GM19452 (cell line): ENCODE measurements at regions not wholly inside any gene's neighbourhood (a gene's known extent, or its start where the extent isn't known, plus 50 kb on each side); places are given as distances from the start of the nearest gene placed in this dataset.
A peak's percentile ranks its signal among the peaks of the same experiment; 100 is the strongest.

Source experiments
- ATAC-seq: cut with Tn5 transposase; IDR thresholded peaks from one replicate; pipeline ENCODE4 v1.9.1; 2021; ENCODE audit not compliant: unreplicated experiment

DNA sequence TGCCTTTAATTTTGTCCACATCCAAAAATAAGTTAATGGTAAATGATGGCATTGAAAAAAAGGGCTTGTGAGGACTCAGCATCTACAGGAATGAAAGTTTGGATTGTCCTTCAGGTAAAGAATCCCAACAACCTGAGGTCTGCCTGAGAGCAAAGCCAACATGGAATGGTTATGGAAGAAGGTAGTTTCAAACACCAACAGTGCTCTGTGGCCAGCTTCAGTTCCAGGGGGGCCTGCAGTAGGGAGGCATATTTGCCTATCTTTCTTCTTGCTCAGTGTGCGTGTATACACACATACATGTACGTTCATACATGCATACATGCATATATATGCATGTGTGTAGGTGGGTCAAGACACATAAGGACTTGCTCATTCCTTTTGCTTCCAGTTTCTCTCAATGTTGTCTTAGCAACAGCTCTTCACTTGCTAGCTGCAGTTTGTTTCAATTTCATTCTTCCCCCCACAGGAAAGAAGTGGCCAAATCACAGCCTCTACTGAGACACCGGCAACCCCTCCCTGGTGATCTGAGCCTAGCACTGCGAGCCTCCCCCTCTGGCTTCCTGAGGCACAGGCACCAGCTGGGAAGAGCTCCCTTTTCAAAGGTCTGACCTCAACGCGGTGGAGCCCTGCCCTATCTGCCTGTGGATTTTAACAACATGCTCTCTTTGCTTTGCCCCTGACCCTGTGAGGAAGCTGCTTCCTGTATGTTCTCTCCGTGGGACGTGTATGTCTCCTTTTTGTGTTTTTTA lies 146.2 kb downstream of the KLF13 start:
- peak; percentile 86 for ATAC-seq

DNA sequence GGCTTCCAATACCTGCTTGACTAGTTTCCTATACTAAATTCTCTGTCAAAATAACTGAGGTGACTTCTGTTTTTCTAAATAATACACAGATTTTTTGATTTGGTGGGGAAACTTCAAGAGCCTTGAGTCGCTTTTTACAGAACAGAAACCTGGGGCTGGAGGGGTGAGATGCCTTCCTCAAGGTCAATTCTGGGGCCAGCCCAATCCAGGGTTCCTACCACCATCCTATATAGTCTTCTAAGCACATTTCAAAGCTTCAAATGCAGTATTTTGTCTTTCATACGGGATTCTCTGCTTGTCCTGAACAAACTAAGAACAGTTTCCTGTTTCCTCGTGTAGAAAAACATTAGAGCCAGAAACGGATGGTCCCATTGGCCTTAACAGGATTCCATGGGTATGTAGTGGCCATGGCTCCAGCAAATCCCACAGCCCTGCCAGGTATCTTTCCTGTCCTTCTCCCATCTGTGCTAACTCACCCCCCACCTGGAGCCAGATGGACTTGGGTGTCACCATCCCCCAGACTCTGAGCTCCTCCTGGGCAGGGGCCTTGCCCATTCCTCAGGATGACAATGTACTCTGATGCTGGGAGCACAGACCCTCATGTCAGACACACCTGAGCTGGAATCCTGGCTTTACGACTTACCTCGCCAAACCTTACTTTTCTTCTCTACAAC lies 146.9 kb downstream of the KLF13 start:
- no peak for ATAC-seq

DNA sequence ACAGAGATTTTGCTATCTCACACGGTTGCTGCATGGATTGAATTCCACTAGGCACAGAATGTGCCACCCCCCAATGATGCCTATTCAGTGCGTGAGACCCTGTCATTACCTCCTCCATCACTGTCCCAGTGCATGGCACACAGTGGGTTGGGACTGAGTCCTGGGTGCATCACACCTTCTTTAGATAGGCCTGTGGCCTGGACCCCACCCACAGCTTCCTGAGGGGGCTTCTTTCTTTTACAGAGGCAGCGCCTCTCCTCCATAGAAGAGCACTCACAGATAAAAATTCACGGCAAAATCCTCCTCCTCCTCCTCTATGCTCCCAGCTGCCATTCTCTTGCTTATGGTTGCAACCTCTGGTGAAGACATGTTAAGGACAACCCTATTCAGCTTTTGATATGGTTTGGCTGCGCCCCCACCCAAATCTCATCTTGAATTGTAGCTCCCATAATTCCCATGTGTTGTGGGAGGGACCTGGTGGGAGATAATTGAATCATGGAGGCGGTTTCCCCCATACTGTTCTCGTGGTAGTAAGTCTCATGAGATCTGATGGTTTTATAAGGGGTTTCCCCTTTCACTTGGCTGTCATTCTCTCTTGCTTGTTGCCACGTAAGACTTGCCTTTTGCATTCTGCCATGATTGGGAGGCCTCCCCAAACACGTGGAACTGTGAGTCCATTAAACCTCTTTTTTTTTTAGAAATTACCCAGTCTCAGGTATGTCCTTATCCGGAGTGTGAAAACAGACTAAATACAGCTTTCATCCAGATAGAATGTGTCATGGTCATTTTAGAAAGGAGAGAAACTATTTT lies 147.6 kb downstream of the KLF13 start:
- no peak for ATAC-seq

DNA sequence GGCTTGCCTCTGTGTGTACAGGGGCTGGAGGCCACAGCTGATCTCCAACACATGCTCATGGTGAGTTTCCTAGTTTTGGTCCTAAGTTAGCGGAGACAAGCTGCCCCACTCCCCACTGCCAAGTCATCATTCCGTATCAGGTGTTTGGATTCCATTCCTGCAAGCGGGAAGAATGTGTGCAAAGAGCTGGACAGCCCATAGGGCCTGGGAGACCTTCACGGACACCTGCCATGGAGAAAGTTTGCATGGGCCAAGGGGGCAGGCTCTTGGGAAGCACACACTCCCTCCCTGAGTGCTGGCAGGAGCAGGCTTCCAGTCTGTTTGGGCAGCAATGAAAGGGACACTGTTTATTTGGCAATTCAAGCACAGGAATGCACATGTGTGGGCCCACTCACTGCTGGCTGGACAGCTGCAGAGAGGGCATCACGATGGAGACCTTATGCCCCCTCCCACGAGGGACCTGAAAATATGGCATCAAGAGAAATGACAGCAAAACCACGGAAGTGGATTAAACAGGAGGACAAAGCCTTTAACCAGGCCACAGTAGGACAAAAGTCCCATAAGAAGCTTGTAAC lies 149.7 kb downstream of the KLF13 start:
- ATAC-seq, result no peak

DNA sequence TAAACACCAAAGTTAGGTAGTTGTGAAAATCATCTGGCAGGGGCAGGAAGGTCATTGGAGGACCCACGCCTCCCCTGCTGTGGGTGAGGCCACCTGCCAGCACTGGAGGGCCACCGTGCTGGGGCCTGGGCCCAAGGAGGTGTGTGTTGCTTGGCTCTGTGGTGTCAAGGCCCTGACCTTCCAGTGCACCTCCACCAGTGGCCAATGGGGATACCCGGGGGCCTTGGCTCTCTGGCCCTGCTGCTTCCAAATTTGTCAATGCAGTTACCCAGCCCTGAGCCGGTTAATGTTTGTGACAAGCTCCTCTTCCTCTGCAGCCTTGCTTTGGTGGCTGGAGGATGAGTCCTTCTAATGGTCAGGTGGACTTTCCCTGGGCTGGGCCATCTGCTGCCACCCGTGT lies 150.2 kb downstream of the KLF13 start:
- no peak for ATAC-seq

DNA sequence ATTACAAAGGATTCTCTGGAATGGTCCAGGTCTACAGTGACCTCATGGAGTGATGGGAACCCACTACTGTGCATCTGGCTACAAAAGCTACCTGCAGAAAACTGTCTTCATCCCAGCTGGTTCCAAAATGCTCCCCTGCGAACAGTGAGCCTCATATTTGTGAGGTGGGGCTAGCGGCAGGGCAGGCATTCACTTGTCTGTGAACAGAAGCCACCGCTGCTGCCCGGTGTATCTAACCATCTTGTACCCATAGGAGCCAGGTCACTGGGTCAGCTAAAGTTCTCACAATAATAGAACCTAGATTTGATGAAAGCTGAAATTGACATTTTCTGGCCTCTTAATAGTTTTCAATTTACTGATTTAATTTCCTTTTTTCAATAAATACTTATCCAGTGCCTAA lies 150.7 kb downstream of the KLF13 start:
- ATAC-seq, result no peak

DNA sequence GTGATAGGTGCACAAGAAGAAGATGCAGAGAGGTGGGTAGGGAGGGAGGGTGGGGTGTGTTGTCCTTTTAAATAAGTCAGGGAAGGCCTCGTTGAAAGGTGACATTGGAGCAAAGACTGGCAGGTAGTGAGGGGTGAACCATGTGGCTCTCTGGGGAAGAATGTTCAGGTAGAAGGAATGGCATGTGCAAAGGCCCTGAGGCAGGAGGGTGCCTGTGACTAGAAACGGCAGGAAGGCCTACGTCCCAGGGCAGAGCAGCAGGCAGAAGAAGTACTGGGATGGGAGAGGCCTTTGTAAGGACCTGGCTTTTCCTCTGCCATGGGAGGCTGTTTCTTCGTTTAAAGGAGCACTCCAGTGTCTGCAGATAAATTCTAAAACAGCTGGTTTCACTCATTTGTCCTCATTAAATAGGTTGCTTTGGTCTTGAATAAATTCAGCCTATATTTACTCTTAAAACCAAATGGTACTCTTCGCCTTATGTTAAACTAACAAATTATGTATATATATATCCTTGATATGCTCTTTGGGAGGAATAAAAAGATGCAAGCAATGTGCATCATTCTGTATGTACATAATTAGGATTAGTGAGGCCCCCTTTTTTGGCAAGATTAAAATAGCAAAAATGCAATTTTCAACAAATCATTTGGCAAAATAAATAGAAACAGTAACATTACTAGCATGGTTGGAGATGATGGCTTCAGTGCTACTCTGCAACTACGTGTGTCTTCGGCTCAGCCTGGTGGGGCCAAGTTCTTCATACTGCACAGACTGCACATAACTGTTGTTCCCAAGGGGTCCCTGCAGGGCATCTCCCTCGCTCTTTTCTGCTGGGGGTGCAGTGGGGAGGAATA lies 151.4 kb downstream of the KLF13 start:
- no peak for ATAC-seq

DNA sequence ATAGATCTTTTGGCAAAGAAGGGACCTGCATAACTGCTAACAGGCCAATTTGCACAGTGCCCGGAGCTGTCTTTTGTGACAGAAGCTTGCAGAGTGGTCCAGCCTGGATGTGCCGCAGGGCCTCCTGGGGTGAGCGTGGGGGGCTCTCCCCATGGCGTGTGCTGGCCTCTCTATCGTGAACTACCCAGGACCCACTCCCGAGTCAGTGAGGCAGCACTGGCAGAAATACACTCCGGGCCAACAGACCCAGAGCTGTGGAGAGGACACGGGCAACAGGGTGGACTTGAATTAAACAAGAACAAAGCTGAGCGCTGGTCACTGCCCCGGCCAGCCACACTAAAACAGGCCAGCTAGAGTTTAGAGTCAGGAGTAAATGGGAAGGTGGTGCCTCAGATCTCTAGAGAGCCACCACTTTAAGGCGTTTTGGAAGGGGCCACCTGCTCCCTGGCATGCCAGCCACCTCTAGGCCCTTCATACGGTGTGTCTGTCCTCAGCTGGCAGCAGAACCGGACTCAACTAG lies 152.1 kb downstream of the KLF13 start:
- ATAC-seq, result no peak

DNA sequence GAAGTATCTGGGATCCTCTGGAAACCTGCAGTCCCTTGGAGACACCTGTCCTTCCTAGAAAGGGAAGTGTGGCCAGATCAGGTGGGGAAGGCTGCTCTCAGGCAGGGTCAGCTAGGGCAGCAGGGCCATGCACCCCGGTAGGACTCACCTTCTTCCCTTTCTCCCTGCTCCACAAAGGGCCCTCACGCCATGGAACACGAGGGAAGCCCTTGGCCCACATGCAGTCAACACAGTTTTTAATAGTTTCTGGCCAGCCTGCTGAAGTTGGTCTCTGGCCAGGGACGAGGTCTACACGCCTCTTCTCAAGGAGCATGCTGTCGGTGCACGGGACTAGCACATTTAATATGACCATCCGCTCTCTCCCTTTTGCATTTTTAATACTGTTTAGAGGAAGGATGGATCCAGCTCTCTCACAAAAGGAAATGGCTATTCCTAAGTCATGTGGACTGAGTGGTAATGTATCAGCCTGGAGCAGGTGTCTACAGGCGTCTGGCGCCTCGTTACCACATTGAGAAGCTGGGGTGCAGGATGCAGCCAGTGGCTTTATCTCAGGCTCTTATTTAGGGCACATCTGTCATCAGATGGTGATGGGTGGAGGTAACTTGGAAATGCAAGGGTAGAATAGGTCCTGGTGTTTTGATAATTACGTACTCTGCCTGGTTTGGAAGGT lies 153.9 kb downstream of the KLF13 start:
- no peak for ATAC-seq

DNA sequence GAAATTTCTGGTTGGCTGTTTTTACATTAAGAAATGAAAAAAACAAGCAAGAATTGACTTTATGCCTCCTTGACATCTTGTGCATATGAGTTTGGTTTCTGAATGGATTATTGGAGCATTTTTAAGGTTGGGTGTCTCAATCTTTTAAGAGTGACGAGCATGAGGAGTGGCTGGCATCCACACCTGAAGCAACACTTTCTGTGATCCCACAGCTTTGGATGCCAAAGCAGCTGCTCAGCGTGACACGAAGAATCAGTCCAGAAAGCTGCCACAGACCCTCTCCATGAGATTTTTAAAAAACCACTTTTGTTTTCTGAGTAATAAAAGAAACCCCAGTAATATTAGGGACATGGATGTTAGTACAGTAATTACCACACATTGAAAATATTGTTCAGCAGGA lies 154.5 kb downstream of the KLF13 start:
- no peak for ATAC-seq

DNA sequence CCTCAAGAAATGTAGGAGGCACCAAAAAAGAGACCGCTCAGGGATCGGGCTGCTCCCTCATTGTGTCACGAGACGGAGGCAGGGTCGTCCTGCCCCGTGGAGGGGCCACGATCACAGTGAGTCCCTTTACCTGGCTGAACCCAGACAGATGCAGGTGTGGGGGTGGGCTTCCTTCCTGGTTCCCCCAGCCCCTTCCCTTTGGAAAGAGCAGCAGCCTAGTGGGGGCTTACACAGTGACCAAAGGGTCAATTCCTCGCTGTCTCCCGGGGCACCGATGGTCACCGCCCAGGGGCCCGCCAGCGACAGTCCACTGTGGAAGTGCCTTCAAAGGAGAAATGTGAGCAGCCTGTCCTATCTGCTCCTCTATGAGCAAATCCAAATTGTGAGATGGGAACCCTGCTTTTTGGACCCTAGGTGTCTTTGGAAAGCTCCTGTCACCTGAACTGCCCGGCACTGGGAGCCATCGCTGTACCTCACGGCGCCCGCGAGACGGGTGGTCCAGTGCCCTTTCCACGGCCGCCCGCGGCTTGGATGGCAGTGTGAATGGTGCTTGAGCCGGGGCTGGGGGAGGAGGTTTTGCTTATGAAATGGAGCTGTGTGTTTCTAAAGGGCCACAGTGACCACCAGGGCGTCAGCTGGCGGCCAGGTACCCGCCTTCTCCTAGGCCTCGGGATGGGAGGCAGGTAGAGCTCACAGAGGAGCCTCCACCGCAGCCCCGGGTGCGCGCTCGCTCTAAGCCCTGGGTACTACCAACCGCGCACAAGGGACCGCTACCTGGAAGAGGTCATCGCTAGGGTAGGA lies 155.7 kb downstream of the KLF13 start:
- ATAC-seq, result no peak

DNA sequence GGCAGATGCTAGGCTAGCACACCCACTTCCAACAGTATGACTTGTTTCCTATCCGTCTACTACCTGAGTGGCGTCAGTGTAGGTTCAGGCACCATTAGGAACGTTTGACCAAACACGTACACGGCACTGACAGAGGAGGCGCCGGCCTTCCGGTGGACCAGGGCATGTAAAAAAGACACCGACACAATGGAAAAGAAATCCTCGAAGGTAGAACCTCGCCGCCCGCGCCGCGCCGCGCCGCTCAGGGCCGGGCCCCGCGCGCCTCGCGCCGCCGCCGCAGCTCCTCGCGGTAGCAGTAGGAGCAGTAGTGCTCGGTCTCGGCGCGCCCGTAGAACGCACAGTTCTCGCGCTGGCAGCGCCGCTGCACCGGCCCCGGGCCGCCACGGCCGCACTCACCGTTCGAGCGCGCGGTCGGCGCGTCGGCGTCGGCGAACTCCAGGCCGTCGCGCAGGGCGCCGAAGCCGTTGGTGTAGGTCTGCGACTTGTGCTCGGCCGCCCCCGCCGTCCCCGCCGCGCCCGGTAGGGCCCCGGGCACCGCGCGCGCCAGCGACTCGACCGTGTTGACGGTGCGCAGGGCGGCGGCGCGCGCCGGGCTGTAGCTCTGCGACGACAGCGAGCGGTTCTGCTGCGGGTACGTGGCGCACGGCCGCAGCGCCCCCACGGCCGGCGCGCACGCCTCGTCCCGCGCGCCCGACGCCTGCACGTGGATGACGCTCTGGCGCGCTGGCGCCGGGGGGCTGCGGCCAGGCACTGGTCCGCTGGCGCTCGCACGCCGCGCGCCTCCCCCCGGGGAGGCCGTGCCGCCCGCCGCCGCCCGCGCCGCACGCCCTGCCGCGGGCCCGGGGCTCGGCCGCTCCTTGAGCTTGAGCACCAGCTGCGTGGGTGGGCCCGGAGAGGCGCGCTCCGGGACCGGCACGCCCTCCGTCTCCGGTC lies 156.7 kb downstream of the KLF13 start:
- ATAC-seq, result no peak

DNA sequence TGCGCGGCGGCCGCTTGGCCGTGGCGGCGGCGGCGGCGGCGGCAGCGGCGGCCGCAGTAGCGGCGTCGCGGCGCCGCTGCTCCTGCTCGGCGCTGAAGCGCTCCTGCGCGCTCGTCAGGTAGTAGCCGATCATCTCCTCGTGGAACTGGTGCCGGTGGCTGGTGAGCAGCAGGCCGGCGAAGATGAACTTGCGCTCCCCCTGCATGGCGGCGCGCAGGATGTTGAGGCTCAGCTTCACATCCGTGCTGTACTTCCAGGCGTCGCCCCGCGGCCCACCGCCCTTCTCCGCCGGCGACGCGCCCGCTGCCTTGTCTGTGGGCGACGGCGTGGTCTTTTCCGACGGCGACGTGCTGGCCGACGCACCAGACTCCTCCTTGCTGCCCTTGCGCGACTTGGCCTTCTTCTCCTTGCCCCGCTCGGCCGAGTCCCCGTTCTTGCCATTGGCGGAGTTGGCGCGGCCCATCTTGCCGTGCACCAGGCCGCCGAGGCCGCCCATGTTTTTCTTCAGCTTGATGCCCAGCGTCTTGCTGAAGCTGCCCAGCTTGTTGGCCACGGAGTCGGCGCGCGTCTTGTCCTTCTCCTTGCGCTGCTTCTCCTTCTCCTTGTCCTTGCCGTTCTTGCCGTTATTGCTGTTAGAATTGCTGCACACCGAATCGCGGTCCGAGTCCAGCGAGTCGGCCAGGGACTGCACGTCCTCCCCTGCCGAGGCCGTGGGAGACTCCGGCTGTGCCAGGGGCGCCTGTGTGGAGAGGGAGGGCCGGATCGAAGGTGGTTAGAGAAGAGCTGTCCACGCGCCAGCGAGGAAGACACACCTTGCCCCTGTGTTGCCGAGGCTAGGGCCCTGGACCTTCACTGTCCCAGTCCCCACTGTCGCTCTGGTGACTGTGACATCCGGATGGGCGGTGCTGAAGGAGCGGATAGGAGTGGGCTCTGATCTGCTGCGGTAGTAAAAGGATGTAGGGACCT lies 157.6 kb downstream of the KLF13 start:
- ATAC-seq, result no peak

DNA sequence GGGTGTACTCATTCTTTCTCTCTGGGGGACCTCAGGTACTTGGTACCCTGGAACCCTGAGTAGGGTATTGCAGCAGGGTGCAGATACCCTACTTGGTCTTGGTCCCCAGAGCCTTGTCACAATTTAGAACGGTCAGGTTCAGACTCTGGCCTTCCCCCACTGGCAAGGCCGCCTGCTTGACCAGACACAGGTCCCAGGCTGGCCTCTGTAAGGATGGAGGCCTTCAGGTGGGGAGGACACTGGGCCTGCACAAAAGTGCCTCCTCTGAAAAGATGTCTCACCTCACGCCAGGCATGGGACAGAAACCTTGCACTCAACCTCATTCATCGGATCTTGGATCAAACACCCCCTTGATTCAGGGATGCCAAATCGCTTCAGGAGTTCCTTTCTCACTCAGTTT lies 158.4 kb downstream of the KLF13 start:
- ATAC-seq, result no peak

DNA sequence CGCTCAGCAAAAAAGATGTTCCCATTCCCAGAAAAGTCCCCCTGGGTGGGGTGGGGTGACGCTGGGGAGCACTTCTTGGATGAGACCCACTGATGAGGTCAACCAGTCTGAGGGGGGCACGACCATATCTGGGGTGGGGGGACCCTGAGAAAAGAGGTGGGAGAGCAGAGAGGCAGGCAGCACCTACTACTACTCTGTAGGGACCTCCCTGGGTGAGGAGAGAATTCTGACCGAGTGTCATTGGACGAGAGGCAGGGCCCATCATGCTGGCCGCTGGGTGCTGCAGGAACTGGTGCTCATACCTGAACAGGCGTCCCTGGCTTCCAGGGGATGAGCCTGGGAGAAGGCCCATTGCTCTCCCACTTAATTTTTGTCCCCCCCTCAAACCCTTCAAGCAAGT lies 158.8 kb downstream of the KLF13 start:
- ATAC-seq, result no peak

DNA sequence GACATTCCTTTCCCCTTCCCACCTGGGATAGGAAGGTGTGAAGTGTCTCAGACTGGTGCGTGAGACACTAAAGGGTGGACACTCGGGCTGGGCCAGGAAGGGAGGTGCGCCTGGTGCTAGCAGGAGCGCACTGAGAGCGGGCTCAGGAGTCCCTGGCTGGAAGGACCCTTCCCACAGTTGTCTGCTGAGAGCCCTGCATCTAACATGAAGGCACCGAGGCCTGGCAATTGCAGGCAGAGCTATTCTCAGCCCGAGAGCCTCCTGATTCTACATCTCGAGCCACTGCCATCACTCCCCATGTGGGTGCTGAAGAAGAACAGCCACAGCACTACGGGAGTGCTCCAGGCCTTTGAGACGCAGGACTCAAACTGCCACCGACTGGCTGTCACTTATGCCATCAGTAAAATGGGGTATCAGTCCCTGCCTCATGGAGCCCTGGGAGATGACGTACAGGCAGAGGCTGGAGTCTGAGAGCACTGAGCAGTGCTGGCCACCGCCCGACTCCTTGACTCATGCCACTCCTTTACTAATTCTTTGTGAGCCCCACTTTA lies 159.4 kb downstream of the KLF13 start:
- ATAC-seq, result no peak

DNA sequence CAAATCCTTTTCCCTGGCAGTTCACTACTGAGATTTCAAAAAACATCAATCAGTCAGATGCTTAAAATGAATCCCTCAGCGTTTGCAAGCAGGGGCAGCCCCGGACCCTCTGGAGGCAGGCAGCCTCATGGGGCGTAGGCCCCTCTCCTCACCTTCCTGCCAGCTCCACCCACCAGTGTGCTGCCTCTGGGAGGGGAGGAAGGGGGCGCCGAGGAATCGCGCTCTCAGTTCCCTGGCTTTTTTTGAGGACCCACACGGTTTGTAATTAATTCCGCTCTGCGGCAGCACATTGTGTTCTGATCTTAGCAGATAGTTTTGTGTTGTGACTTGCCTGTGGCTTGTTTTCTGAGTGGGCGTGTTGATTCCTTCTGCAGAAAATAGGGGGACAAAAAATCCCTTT lies 159.9 kb downstream of the KLF13 start:
- ATAC-seq, result no peak
